HFF-Myc (cell line): ENCODE measurements at regions not wholly inside any gene's neighbourhood (a gene's known extent, or its start where the extent isn't known, plus 50 kb on each side); places are given as distances from the start of the nearest gene placed in this dataset.

Experiments
- DNase-seq: peaks from one replicate; pipeline ENCODE4 v3.0.0-alpha.2; 2011; ENCODE audit warnings: low read depth; ENCODE audit errors: extremely low read depth
- H3K4me3 ChIP-seq: replicated peaks from 2 replicates; pipeline ENCODE4 v1.5.1; 2011; ENCODE audit warnings: low read depth, mild to moderate bottlenecking, control low read depth, low read length
- CTCF ChIP-seq: IDR thresholded peaks from 2 replicates; pipeline ENCODE4 v1.5.1; 2012; ENCODE audit warnings: mild to moderate bottlenecking, low read depth, low read length, control low read depth; ENCODE audit errors: missing control alignments

GRCh38 chr7:118011652-118012051 lies 138.4 kb upstream of the CTTNBP2 start:
- TF ChIP-seq CTCF, result no peak
- no peak overlapping the region for H3K4me3 ChIP-seq
- no peak for DNase-seq

DNA sequence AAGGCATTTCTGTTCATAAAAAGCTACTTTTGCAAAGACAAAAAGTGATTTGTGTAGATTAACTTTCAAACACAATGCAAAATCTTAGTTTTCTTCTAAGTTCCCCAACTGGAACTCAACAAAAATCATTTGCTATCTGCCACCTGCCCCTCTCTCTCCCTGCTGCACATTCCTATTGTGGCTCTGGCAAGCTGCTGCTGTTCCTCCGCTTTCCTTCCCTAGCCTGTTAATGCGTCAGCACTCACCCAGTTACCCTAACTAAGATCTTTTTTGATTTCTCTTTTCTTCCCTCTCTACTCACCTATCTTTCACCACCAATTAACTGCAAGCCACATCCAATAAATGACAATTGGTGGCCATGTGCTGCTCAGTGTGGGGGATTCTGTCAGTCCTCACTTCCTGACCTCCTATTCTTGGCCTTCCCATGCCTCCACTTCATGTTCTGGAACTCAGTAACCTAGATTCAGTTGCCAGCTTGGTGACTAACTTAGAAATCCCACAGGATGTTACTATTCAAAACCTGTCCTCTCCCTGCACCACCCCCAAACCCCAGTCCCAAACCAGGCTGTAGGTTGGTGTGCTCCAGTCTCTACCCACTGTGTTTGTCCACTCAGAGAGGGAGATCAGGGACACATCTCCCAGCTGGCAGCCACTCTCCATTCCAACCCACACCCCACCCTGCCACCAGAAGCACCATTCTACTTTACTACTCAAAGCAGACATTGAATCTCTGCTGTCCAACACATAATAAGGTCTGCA lies 140.2 kb upstream of the CTTNBP2 start:
- no peak overlapping the region for H3K4me3 ChIP-seq
- no peak for TF ChIP-seq CTCF
- DNase-seq, result no peak

DNA sequence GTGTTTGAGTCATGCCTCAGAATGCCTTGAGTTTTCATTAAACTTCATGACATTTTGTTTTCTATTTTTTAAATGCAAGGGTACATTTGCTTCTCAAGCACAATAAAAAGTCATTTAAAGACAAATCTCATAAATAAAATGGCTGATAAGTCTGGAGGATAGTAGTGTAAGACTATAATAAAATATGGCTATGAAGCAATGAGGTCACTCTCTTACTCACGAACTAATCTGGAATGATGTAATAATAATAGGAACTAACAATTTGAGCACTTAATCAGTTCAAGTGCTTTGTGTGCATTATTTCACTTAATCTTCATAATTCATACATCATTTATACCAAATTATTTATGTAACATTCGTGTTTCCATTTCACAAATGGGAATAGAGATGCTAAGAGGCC lies 149.3 kb upstream of the CTTNBP2 start:
- no peak for TF ChIP-seq CTCF
- DNase-seq, result no peak
- H3K4me3 ChIP-seq, result no peak overlapping the region

- H3K4me3 ChIP-seq, result no peak overlapping the region
- no peak for TF ChIP-seq CTCF
- no peak for DNase-seq
Measured at GRCh38 chr7:118026791-118027190, 153.6 kb upstream of the CTTNBP2 start.

DNA sequence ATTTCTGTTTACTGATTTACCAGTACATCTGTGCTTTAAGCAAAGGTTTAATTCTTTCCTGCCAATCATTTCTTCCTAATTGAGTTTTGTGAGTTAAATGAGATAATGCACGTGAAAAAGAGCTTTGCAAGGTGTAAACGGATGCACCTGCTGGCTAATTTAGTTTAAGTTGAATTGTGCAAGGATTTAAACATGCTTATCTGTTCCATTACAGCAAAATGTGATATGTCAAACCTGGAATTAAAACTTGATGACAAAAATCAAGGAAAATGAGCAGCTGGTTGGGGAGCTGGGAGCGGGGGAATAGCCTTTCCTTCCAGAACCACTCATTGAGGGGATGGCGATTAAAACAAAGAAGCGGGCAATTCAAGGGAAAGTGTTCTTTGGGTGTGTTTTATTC lies 155.0 kb upstream of the CTTNBP2 start:
- no peak overlapping the region for H3K4me3 ChIP-seq
- TF ChIP-seq CTCF, result no peak
- DNase-seq, result no peak

DNA sequence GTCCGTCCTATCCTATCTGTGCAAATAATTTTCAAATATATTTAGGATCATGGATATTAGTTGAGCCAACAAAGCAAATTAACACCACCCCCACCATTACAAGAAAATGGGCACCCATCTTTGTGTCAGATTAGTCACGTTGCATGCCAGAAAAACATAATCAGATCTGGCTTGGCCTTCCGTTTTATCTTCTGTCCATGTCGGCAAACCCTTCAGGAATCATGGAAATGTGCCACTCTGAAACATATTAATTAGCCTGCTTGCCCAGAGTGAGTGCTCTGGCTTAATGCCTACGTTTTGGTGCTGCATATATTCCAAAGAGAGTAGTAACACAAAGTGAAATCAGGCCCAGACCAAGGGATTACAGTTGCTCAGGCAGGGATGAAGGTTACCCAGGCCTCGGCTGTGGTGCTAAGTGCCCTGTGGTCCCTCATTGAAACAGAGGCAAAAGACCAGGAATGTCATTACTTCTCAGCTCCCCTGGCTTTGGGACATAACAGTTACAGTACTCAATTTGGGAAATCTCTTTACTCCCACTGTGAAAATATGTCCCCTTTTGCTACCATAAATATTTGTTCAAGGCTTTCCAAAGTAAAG lies 154.0 kb upstream of the LSM8 start:
- DNase-seq, result no peak
- H3K4me3 ChIP-seq, result no peak overlapping the region
- no peak for TF ChIP-seq CTCF
